HT-29 (cell line): ENCODE measurements at regions not wholly inside any gene's neighbourhood (a gene's known extent, or its start where the extent isn't known, plus 50 kb on each side); places are given as distances from the start of the nearest gene placed in this dataset.

Experiments
- DNase-seq: peaks from one replicate; pipeline ENCODE4 v3.0.0-alpha.2; 2015; ENCODE audit warnings: low spot score

GRCh38 chr11:27860811-27861210 lies 160.6 kb upstream of the BDNF start:
- no peak for DNase-seq

GRCh38 chr11:27858866-27859265 lies 158.6 kb upstream of the BDNF start:
- no peak for DNase-seq

GRCh38 chr11:27857588-27857987 lies 157.3 kb upstream of the BDNF start:
- no peak for DNase-seq

GRCh38 chr11:27857014-27857413 lies 156.8 kb upstream of the BDNF start:
- DNase-seq, result no peak

- peak; percentile 69 for DNase-seq
Observed at GRCh38 chr11:27848423-27848822, 148.2 kb upstream of the BDNF start.

GRCh38 chr11:27847496-27847895 lies 147.2 kb upstream of the BDNF start:
- DNase-seq, result no peak

- no peak for DNase-seq
Observed at GRCh38 chr11:27842290-27842689, 142.0 kb upstream of the BDNF start.

GRCh38 chr11:27841023-27841422 lies 140.8 kb upstream of the BDNF start:
- DNase-seq, result no peak

- peak; percentile 23 for DNase-seq
Observed at GRCh38 chr11:27839226-27839913, 139.1 kb upstream of the BDNF start.

GRCh38 chr11:27838674-27839073 lies 138.4 kb upstream of the BDNF start:
- DNase-seq, result no peak

- DNase-seq, result no peak
Observed at GRCh38 chr11:27837895-27838563, 137.8 kb upstream of the BDNF start.

- DNase-seq, result no peak
Observed at GRCh38 chr11:27830206-27830605, 130.0 kb upstream of the BDNF start.

- DNase-seq, result no peak
Observed at GRCh38 chr11:27820249-27820648, 120.0 kb upstream of the BDNF start.

- DNase-seq, result no peak
Observed at GRCh38 chr11:27816197-27816596, 115.9 kb upstream of the BDNF start.

- no peak for DNase-seq
Observed at GRCh38 chr11:27812341-27812740, 112.1 kb upstream of the BDNF start.

- DNase-seq, result no peak
Observed at GRCh38 chr11:27807596-27807995, 107.3 kb upstream of the BDNF start.

- DNase-seq, result no peak
Observed at GRCh38 chr11:27806122-27806521, 105.9 kb upstream of the BDNF start.

- DNase-seq, result peak; percentile 87
Observed at GRCh38 chr11:27795955-27796861, 96.0 kb upstream of the BDNF start.

GRCh38 chr11:27786864-27787263 lies 86.6 kb upstream of the BDNF start:
- no peak for DNase-seq

- DNase-seq, result no peak
Observed at GRCh38 chr11:27786331-27786730, 86.1 kb upstream of the BDNF start.

GRCh38 chr11:27783701-27784355 lies 83.6 kb upstream of the BDNF start:
- no peak for DNase-seq

GRCh38 chr11:27777033-27777432 lies 76.8 kb upstream of the BDNF start:
- no peak for DNase-seq
